GM21423 (cell line): ENCODE measurements at regions not wholly inside any gene's neighbourhood (a gene's known extent, or its start where the extent isn't known, plus 50 kb on each side); places are given as distances from the start of the nearest gene placed in this dataset.

ENCODE experiments used
- ATAC-seq: cut with Tn5 transposase; IDR thresholded peaks from one replicate; pipeline ENCODE4 v1.9.1; 2021; ENCODE audit warnings: mild to moderate bottlenecking, moderate library complexity; ENCODE audit not compliant: unreplicated experiment

- no peak for ATAC-seq
Measured at GRCh38 chr6:93580446-93580845, 161.1 kb upstream of the EPHA7 start.

GRCh38 chr6:93575495-93576267 is 156.3 kb upstream of the EPHA7 start:
- ATAC-seq = no peak

GRCh38 chr6:93574299-93574698 is 154.9 kb upstream of the EPHA7 start:
- ATAC-seq = no peak

GRCh38 chr6:93571346-93571745 is 152.0 kb upstream of the EPHA7 start:
- no peak for ATAC-seq

- no peak for ATAC-seq
Measured at GRCh38 chr6:93568169-93568568, 148.8 kb upstream of the EPHA7 start.

GRCh38 chr6:93567164-93567563 is 147.8 kb upstream of the EPHA7 start:
- no peak for ATAC-seq

- ATAC-seq = no peak
Measured at GRCh38 chr6:93566285-93566684, 146.9 kb upstream of the EPHA7 start.

- no peak for ATAC-seq
Measured at GRCh38 chr6:93562582-93562981, 143.2 kb upstream of the EPHA7 start.

- ATAC-seq = no peak
Measured at GRCh38 chr6:93555292-93555691, 135.9 kb upstream of the EPHA7 start.

- ATAC-seq = no peak
Measured at GRCh38 chr6:93554018-93554417, 134.7 kb upstream of the EPHA7 start.

GRCh38 chr6:93550551-93551276 is 131.4 kb upstream of the EPHA7 start:
- no peak for ATAC-seq

GRCh38 chr6:93549868-93550267 is 130.5 kb upstream of the EPHA7 start:
- no peak for ATAC-seq

GRCh38 chr6:93524671-93525451 is 105.5 kb upstream of the EPHA7 start:
- ATAC-seq = no peak

GRCh38 chr6:93523365-93523764 is 104.0 kb upstream of the EPHA7 start:
- ATAC-seq = no peak

- ATAC-seq = no peak
Measured at GRCh38 chr6:93516441-93516840, 97.1 kb upstream of the EPHA7 start.

- no peak for ATAC-seq
Measured at GRCh38 chr6:93515736-93516135, 96.4 kb upstream of the EPHA7 start.

GRCh38 chr6:93498713-93499112 is 79.4 kb upstream of the EPHA7 start:
- ATAC-seq = no peak

GRCh38 chr6:93496548-93496947 is 77.2 kb upstream of the EPHA7 start:
- no peak for ATAC-seq

GRCh38 chr6:93494057-93494456 is 74.7 kb upstream of the EPHA7 start:
- no peak for ATAC-seq

GRCh38 chr6:93474733-93475179 is 55.4 kb upstream of the EPHA7 start:
- ATAC-seq = no peak

- no peak for ATAC-seq
Measured at GRCh38 chr6:93471281-93471680, 51.9 kb upstream of the EPHA7 start.
